PC-3 (cell line): ENCODE measurements at regions not wholly inside any gene's neighbourhood (a gene's known extent, or its start where the extent isn't known, plus 50 kb on each side); places are given as distances from the start of the nearest gene placed in this dataset.

Source experiments
- EZH2 ChIP-seq: fragments of 300-600 bp; sonication (generic); IDR thresholded peaks from one replicate; pipeline ENCODE4 v1.6.1; 2017; ENCODE audit warnings: antibody characterized with exemption, mild to moderate bottlenecking, low read length; ENCODE audit not compliant: unreplicated experiment
- EZH2phosphoT487 ChIP-seq: fragments of 300-600 bp; sonication (generic); IDR thresholded peaks from 2 replicates; pipeline ENCODE4 v1.6.1; 2018; ENCODE audit warnings: mild to moderate bottlenecking, antibody characterized with exemption, low read length, borderline replicate concordance
- TF ChIP-seq, protein P1 (sequence below): fragments of 300-600 bp; sonication (generic); conservative IDR thresholded peaks from 2 replicates; pipeline ENCODE4 v1.5.1; 2017; ENCODE audit warnings: antibody characterized with exemption, low read depth, mild to moderate bottlenecking, low read length

DNA sequence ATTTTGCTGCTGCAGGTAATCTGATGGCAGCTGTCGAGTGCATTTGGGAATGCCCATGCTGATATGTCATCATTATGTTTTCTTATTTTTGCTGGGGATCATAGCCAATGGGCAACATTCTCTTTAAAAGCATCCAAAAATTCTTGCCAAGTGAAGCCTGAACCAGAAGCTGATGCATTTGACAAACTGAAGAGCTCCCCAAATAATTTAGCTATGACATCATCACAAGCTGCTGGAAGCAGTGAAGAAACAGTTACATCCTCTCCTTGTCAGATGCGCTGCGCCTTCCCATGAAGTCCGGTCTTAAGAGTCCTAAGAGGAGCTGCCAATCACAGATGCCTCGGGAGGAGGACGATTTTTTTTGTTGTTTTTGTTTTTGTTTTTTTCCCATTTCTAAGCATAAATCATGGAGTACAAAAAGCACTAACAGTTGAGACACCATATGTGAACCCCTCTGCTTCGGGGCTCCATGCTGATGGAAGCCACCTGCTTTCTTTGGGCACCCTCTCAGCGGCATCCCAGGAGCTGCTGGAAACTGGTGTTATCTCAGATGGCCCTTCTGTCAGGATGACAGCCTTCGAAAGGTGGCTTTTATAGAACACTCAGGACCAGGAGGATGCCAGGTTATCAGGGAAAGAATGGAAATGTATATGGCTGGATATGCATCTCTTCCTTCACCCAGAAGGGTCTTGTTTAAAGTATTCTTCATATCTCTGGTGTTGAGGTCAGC is 56.1 kb upstream of the FOXQ1 start:
- TF ChIP-seq EZH2 = no peak
- TF ChIP-seq, protein P1, sequence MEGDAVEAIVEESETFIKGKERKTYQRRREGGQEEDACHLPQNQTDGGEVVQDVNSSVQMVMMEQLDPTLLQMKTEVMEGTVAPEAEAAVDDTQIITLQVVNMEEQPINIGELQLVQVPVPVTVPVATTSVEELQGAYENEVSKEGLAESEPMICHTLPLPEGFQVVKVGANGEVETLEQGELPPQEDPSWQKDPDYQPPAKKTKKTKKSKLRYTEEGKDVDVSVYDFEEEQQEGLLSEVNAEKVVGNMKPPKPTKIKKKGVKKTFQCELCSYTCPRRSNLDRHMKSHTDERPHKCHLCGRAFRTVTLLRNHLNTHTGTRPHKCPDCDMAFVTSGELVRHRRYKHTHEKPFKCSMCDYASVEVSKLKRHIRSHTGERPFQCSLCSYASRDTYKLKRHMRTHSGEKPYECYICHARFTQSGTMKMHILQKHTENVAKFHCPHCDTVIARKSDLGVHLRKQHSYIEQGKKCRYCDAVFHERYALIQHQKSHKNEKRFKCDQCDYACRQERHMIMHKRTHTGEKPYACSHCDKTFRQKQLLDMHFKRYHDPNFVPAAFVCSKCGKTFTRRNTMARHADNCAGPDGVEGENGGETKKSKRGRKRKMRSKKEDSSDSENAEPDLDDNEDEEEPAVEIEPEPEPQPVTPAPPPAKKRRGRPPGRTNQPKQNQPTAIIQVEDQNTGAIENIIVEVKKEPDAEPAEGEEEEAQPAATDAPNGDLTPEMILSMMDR = no peak
- no peak for TF ChIP-seq EZH2phosphoT487
